ENCODE measurements at regions not wholly inside any gene's neighbourhood (a gene's known extent, or its start where the extent isn't known, plus 50 kb on each side); places are given as distances from the start of the nearest gene placed in this dataset.

DNA sequence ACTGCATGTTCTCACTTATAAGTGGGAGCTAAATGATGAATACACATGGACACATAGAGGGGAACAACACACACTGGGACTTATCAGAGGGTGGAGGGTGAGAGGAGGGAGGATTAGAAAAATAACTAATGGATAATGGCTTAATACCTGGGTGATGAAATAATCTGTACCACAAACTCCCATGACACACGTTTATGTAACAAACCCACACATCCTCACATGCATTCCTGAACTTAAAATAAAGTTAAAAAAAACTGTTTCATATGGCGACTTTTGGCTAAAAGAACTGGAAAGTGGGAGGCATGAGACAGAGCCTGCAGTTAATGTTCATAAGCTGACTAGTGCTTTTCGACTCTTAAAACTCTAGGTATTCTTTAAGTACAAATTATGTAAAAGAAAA is 98.9 kb upstream of the NPFFR2 start:
- DNase-seq (ENCODE audit: low spot score) = no peak

DNA sequence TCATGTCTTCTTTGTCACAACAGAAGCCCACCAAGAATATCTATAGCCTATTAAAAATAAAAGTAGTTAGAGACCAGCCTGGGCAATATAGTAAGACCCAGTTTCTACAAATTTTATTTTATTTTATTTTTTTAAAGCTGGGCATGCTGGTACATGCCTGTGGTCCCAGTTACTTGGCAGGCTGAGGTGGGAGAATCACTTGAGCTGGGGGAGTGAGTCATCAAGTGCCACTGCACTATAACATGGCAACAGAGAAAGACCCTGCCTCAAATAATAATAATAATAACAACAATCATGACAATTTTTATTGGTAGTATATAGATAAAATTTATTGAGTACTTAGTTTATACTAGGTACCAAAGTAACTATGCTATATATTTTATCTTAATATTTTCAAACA is 93.0 kb upstream of the NPFFR2 start:
- no peak for DNase-seq (ENCODE audit: low spot score)

DNA sequence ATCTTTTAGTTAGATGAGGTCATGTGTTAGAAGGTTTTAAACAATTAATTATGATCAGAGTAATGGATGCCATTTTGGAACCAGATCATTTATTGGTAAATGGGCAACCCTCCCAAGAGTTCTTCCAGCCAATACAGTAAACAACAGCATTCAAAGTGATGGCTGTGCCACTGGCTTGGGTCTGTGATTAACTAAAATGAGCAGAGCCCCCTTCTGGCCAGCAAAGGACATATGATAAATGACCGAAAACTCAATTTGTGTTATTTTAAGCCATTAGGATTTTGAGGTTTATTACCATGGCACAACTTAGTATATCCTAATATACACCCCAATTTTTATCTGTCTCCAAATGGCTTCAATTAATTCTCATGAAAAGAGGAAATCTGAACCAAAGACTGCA is 90.8 kb upstream of the NPFFR2 start:
- DNase-seq (ENCODE audit: low spot score) = peak; percentile 68

DNA sequence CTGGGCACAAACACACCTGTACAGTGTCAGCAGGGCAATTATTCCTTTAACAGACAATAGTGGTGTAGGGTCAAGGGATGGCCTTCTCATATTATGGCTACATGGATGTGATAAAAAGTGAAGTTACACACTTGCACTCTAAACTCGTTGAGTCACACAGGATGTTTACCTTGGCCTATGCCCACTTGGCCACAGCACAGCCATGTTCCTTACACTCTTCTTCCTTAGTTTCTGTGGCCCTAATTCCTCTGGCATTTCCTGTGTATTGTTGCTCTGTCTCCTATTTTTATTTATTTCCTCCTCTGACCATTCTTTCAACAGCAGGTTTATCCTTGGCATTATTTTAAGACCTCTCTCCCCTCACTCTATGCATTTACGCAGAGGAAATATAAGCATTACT is 86.8 kb upstream of the NPFFR2 start:
- no peak for DNase-seq (ENCODE audit: low spot score)

DNA sequence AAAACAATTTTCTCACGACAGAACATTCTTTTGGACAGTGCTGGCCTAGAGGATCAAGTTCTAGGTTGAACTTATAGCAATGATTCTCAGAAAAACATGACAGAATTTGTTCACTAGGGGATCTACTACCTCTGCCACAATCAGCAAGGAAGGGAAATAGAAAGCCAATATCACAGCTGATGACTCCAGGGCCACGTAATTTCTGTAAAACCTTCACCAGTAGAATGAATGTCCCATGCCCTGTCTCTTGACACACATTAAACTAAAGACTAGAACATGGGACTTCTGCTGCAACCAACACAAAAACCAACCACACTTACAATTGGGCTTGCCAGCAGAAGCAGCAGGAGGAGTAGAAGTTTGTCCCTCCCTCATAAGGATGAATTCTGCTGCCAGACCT is 86.0 kb upstream of the NPFFR2 start:
- DNase-seq (ENCODE audit: low spot score) = no peak

DNA sequence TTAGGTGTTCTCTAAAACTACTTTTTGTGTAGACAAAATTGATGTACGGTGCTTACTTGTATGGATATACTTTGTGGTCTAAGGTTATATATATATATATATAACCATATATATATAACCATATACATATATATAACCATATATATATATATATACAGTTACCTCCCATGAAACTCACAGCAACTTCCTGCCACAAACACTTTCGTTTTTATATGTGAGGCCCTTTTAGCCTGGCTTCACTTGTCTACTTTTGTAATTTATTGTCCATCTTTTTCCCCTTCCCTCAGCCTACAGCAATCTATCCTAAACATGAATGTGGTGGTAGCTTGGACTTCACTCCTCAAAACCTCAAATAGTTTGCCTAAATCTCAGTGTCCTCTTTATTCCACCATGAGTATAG is 72.8 kb upstream of the NPFFR2 start:
- no peak for DNase-seq (ENCODE audit: low spot score)

DNA sequence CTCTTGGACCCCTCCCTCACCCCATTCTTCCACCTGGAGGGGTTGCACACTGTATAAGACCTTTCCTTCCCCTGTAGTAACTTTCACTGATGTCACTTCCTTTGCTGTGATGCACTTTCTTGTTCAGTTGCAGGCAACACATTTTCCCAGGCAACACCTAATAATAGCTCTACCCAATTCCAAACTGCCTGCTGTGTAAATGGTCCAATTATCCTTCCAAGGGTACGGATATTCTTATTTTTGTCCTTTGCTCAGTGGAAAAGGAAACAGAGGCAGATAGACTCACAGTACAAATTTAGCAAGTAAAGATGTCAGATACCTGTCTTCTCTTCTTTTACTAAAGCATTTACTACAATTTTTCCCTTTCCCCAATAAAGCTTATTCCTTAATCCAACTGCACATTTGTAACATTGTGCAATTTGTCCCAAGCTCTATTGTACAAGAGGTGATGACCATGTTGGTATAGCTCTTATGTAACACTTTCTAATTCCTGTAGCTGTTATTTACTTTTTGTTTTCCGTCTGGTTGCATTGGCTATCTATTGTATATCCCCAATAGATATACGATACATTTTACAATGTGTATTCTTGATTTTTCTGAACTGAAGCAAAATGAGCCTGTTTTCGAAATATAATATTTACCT is 69.1 kb upstream of the NPFFR2 start:
- no peak for DNase-seq (ENCODE audit: low spot score)

DNA sequence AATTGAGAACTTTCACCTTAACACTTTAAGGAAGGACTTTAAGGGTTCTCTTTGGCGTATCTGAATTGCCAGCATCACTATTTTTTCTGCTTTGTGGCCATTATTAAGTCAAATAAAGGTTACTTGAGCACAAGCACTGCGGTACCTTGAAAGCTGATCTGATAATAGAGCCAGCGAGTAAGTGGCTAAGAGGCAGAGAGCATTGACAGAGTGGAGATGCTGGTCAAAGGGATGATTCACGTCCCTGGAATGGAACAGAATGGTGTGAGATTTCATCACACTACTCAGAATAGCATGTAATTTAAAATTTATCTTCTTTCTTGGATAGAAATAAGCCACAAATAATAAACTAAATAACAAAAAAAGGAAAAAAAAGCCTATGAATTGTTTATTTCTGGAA is 57.1 kb upstream of the NPFFR2 start:
- DNase-seq (ENCODE audit: low spot score) = peak; percentile 11

DNA sequence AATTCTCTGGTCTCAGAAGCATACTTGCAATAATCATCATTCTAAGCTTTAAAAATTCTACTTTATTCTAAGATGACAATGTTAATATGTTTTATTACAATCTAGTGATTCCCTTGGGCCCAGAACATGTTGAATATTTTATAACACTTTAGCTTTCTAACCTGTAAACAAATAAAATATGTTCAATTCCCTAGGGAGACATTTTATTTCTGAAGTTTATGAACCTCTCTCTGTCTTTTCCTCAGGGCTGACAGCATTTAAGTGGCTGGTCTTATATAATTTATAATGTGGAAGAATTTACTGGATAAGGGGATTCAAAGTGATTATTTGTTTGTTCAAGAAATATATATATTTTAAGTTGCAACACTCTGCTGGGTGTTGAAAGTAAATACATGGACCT is 55.3 kb upstream of the NPFFR2 start:
- no peak for DNase-seq (ENCODE audit: low spot score)

DNA sequence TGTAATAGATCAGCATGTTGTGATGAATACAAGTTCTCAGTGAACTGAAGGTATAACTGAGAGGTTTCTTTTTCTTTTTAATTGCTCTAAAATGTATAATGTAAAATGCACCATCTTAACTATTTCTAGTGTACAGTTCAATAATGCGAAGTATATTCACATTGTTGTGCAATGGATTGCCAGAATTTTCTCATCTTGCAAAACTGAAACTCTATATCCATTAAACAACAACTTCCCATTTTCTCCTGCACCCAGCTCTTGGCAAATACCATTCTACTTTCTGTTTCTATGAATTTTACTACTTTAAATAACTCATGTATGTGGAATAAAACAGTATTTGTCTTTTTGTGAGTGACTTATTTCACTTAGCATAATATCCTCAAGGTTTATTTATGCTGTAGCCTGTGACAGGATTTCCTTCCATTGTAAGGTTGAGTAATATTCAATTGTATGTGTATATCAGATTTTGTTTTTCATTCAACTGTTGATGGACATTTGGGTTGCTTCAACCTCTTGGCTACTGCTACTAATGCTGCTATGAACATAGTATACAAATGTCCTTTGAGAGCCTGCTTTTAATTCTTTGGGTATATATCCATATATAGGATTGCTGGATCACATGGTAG is 53.5 kb upstream of the NPFFR2 start:
- no peak for DNase-seq (ENCODE audit: low spot score)

DNA sequence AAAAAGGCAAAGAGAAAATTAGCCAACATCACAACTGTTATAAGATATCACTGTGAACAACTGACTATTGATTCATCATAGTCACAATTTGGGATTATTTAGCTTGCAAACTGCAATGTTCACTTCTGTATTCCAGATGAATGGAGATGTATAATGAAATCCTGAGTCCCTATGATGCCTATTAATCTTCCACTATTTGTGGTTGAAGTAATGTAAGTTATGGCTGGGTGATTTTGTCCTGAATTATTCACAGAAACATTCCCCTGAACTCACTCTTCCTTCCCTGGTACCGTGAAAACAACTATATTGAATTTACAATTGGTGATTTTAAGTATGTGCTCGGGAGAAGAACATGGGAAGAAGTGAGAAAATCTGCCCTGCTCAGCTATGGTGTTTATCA is 50.8 kb upstream of the NPFFR2 start:
- no peak for DNase-seq (ENCODE audit: low spot score)

All from RKO (cell line).